ENCODE measurements at regions not wholly inside any gene's neighbourhood (a gene's known extent, or its start where the extent isn't known, plus 50 kb on each side); places are given as distances from the start of the nearest gene placed in this dataset.

GRCh38 chr20:48422242-48422960 is 405.4 kb downstream of the PREX1 start:
- H3K79me2 ChIP-seq (ENCODE audit: control insufficient read depth, insufficient read depth, low read length, poor library complexity), result no peaks in the 10 kb centered on the region
- no peak overlapping the region for H2BK5ac ChIP-seq (ENCODE audit: low read depth, low read length, poor library complexity)
- no peak overlapping the region for H3K23ac ChIP-seq (ENCODE audit: low read length)
- no peak overlapping the region for H3K4ac ChIP-seq (ENCODE audit: low read depth, low read length)
- H3K27ac ChIP-seq (ENCODE audit: low read depth, low read length), result no peak overlapping the region
- H3K79me1 ChIP-seq (ENCODE audit: low read length), result no peaks in the 10 kb centered on the region
- H3K36me3 ChIP-seq (ENCODE audit: control insufficient read depth in 1 of 2, insufficient read depth in 2 of 2, low read length in 2 of 2), result no peaks in the 10 kb centered on the region
- no peak overlapping the region for H4K91ac ChIP-seq (ENCODE audit: low read depth, low read length)
- H3K9me3 ChIP-seq (ENCODE audit: insufficient read depth, low read depth, low read length), result no peaks in the 10 kb centered on the region
- no peaks in the 10 kb centered on the region for H3K4me1 ChIP-seq (ENCODE audit: control insufficient read depth in 1 of 2, insufficient read depth in 2 of 2, low read length in 2 of 2)
- H3K27me3 ChIP-seq (ENCODE audit: insufficient read depth, low read length), result no peaks in the 10 kb centered on the region
- H2AK5ac ChIP-seq (ENCODE audit: low read length), result no peak overlapping the region
- WGBS (ENCODE audit: extremely low coverage, insufficient coverage, insufficient read length), result no CpG with 5 or more reads among the region's 3 CpGs
- H2BK12ac ChIP-seq (ENCODE audit: low read length), result no peak overlapping the region
- no peak overlapping the region for H3K4me2 ChIP-seq (ENCODE audit: low read length)
- no peak overlapping the region for H3K9ac ChIP-seq (ENCODE audit: low read length)
- no peak for DNase-seq
- no peak overlapping the region for H3K14ac ChIP-seq (ENCODE audit: low read length)
- no peak overlapping the region for H3K4me3 ChIP-seq (ENCODE audit: low read depth, low read length)
- no peak overlapping the region for H2BK120ac ChIP-seq (ENCODE audit: insufficient read depth, low read length, poor library complexity)
- no peak overlapping the region for H4K8ac ChIP-seq (ENCODE audit: low read depth, low read length)
- H3K18ac ChIP-seq (ENCODE audit: low read length), result no peak overlapping the region
- H4K12ac ChIP-seq (ENCODE audit: low read depth, low read length), result no peak overlapping the region
- H2AFZ ChIP-seq (ENCODE audit: insufficient read depth, low read length, poor library complexity), result no peak overlapping the region

GRCh38 chr20:48421547-48421946 is 406.3 kb downstream of the PREX1 start:
- H3K4me2 ChIP-seq (ENCODE audit: low read length), result no peak overlapping the region
- H2BK5ac ChIP-seq (ENCODE audit: low read depth, low read length, poor library complexity), result no peak overlapping the region
- no peak overlapping the region for H3K9ac ChIP-seq (ENCODE audit: low read length)
- no peaks in the 10 kb centered on the region for H3K27me3 ChIP-seq (ENCODE audit: insufficient read depth, low read length)
- H2AK5ac ChIP-seq (ENCODE audit: low read length), result no peak overlapping the region
- H3K79me1 ChIP-seq (ENCODE audit: low read length), result no peaks in the 10 kb centered on the region
- H3K18ac ChIP-seq (ENCODE audit: low read length), result no peak overlapping the region
- no peaks in the 10 kb centered on the region for H3K36me3 ChIP-seq (ENCODE audit: control insufficient read depth in 1 of 2, insufficient read depth in 2 of 2, low read length in 2 of 2)
- H4K91ac ChIP-seq (ENCODE audit: low read depth, low read length), result no peak overlapping the region
- H4K8ac ChIP-seq (ENCODE audit: low read depth, low read length), result no peak overlapping the region
- H3K79me2 ChIP-seq (ENCODE audit: control insufficient read depth, insufficient read depth, low read length, poor library complexity), result peaks cover 1% of the 10 kb centered on the region
- H2AFZ ChIP-seq (ENCODE audit: insufficient read depth, low read length, poor library complexity), result no peak overlapping the region
- H3K14ac ChIP-seq (ENCODE audit: low read length), result no peak overlapping the region
- DNase-seq, result no peak
- WGBS (ENCODE audit: extremely low coverage, insufficient coverage, insufficient read length), result no CpG with 5 or more reads among the region's 3 CpGs
- no peak overlapping the region for H2BK12ac ChIP-seq (ENCODE audit: low read length)
- no peak overlapping the region for H3K4ac ChIP-seq (ENCODE audit: low read depth, low read length)
- peaks cover 0 to 3% of the 10 kb centered on the region in 2 experiments for H3K4me1 ChIP-seq (ENCODE audit: control insufficient read depth in 1 of 2, insufficient read depth in 2 of 2, low read length in 2 of 2)
- no peak overlapping the region for H2BK120ac ChIP-seq (ENCODE audit: insufficient read depth, low read length, poor library complexity)
- no peak overlapping the region for H3K23ac ChIP-seq (ENCODE audit: low read length)
- no peaks in the 10 kb centered on the region for H3K9me3 ChIP-seq (ENCODE audit: insufficient read depth, low read depth, low read length)
- H3K27ac ChIP-seq (ENCODE audit: low read depth, low read length), result no peak overlapping the region
- H3K4me3 ChIP-seq (ENCODE audit: low read depth, low read length), result no peak overlapping the region
- no peak overlapping the region for H4K12ac ChIP-seq (ENCODE audit: low read depth, low read length)

GRCh38 chr20:48420176-48420575 is 407.6 kb downstream of the PREX1 start:
- H3K23ac ChIP-seq (ENCODE audit: low read length), result no peak overlapping the region
- DNase-seq, result no peak
- no peak overlapping the region for H3K4me2 ChIP-seq (ENCODE audit: low read length)
- no peak overlapping the region for H2BK12ac ChIP-seq (ENCODE audit: low read length)
- H3K36me3 ChIP-seq (ENCODE audit: control insufficient read depth in 1 of 2, insufficient read depth in 2 of 2, low read length in 2 of 2), result no peaks in the 10 kb centered on the region
- H3K18ac ChIP-seq (ENCODE audit: low read length), result no peak overlapping the region
- H3K79me2 ChIP-seq (ENCODE audit: control insufficient read depth, insufficient read depth, low read length, poor library complexity), result peaks cover 1% of the 10 kb centered on the region
- peaks cover 0 to 3% of the 10 kb centered on the region in 2 experiments for H3K4me1 ChIP-seq (ENCODE audit: control insufficient read depth in 1 of 2, insufficient read depth in 2 of 2, low read length in 2 of 2)
- H2BK5ac ChIP-seq (ENCODE audit: low read depth, low read length, poor library complexity), result no peak overlapping the region
- no peaks in the 10 kb centered on the region for H3K27me3 ChIP-seq (ENCODE audit: insufficient read depth, low read length)
- no peak overlapping the region for H3K4me3 ChIP-seq (ENCODE audit: low read depth, low read length)
- no peak overlapping the region for H4K91ac ChIP-seq (ENCODE audit: low read depth, low read length)
- no peak overlapping the region for H2BK120ac ChIP-seq (ENCODE audit: insufficient read depth, low read length, poor library complexity)
- H3K9me3 ChIP-seq (ENCODE audit: insufficient read depth, low read depth, low read length), result no peaks in the 10 kb centered on the region
- H2AK5ac ChIP-seq (ENCODE audit: low read length), result no peak overlapping the region
- no peaks in the 10 kb centered on the region for H3K79me1 ChIP-seq (ENCODE audit: low read length)
- no peak overlapping the region for H3K9ac ChIP-seq (ENCODE audit: low read length)
- H3K4ac ChIP-seq (ENCODE audit: low read depth, low read length), result no peak overlapping the region
- no peak overlapping the region for H3K14ac ChIP-seq (ENCODE audit: low read length)
- H2AFZ ChIP-seq (ENCODE audit: insufficient read depth, low read length, poor library complexity), result no peak overlapping the region
- H4K8ac ChIP-seq (ENCODE audit: low read depth, low read length), result no peak overlapping the region
- H3K27ac ChIP-seq (ENCODE audit: low read depth, low read length), result no peak overlapping the region
- no peak overlapping the region for H4K12ac ChIP-seq (ENCODE audit: low read depth, low read length)
- WGBS (ENCODE audit: extremely low coverage, insufficient coverage, insufficient read length), result no CpG with 5 or more reads among the region's 4 CpGs

GRCh38 chr20:48419173-48419572 is 408.6 kb downstream of the PREX1 start:
- no CpG with 5 or more reads among the region's 4 CpGs for WGBS (ENCODE audit: extremely low coverage, insufficient coverage, insufficient read length)
- Histone ChIP-seq H4K8ac (ENCODE audit: low read depth, low read length) (no peak overlapping the region), H4K12ac (ENCODE audit: low read depth, low read length) (no peak overlapping the region), H3K79me1 (ENCODE audit: low read length) (no peaks in the 10 kb centered on the region), H4K91ac (ENCODE audit: low read depth, low read length) (no peak overlapping the region), H3K36me3 (ENCODE audit: control insufficient read depth in 1 of 2, insufficient read depth in 2 of 2, low read length in 2 of 2) (no peaks in the 10 kb centered on the region), H2AFZ (ENCODE audit: insufficient read depth, low read length, poor library complexity) (no peak overlapping the region), H3K23ac (ENCODE audit: low read length) (no peak overlapping the region), H2BK120ac (ENCODE audit: insufficient read depth, low read length, poor library complexity) (no peak overlapping the region), H2BK12ac (ENCODE audit: low read length) (no peak overlapping the region), H3K27ac (ENCODE audit: low read depth, low read length) (no peak overlapping the region), H3K79me2 (ENCODE audit: control insufficient read depth, insufficient read depth, low read length, poor library complexity) (peaks cover 1% of the 10 kb centered on the region), H3K9ac (ENCODE audit: low read length) (no peak overlapping the region), H3K9me3 (ENCODE audit: insufficient read depth, low read depth, low read length) (no peaks in the 10 kb centered on the region), H3K14ac (ENCODE audit: low read length) (no peak overlapping the region), H3K4me3 (ENCODE audit: low read depth, low read length) (no peak overlapping the region), H3K4me2 (ENCODE audit: low read length) (no peak overlapping the region), H3K4me1 (ENCODE audit: control insufficient read depth in 1 of 2, insufficient read depth in 2 of 2, low read length in 2 of 2) (peaks cover 0 to 3% of the 10 kb centered on the region in 2 experiments), H3K27me3 (ENCODE audit: insufficient read depth, low read length) (no peaks in the 10 kb centered on the region), H3K4ac (ENCODE audit: low read depth, low read length) (no peak overlapping the region), H2AK5ac (ENCODE audit: low read length) (no peak overlapping the region), H3K18ac (ENCODE audit: low read length) (no peak overlapping the region), H2BK5ac (ENCODE audit: low read depth, low read length, poor library complexity) (no peak overlapping the region)
- no peak for DNase-seq
